Testis (tissue), 2 donors: ENCODE measurements at regions not wholly inside any gene's neighbourhood (a gene's known extent, or its start where the extent isn't known, plus 50 kb on each side); places are given as distances from the start of the nearest gene placed in this dataset.

Experiments
- CTCF ChIP-seq, 3 experiments: fragments of 450-650 bp in 2 of 3; fragments of 200-600 bp in 1 of 3; sonication (generic) in 1 of 3; IDR thresholded peaks; one replicate each; pipeline ENCODE4 v1.5.1; 2016 to 2019; ENCODE audit warnings: antibody characterized with exemption in 3 of 3, mild to moderate bottlenecking in 2 of 3, moderate library complexity in 1 of 3
- POLR2A ChIP-seq: fragments of 450-650 bp; IDR thresholded peaks from one replicate; pipeline ENCODE4 v1.6.1; 2017; ENCODE audit warnings: antibody characterized with exemption, mild to moderate bottlenecking, moderate library complexity

- TF ChIP-seq CTCF (IDR thresholded peaks at IDR 0.05) (peak in 1 of 3 experiments; percentile 32), POLR2A (no peak)
Measured at GRCh38 chr4:86522349-86522748, 71.8 kb upstream of the PTPN13 start.
